Fibroblast of the aortic adventitia (primary cell): ENCODE measurements at regions not wholly inside any gene's neighbourhood (a gene's known extent, or its start where the extent isn't known, plus 50 kb on each side); places are given as distances from the start of the nearest gene placed in this dataset.

Experiments
- DNase-seq: peaks from one replicate; pipeline ENCODE4 v3.0.0-alpha.2; 2010; ENCODE audit warnings: low read depth
- H3K4me3 ChIP-seq: 2 replicates; pipeline ENCODE4 v1.5.1; 2011; ENCODE audit warnings: low read depth, mild to moderate bottlenecking, control low read depth, low read length, moderate library complexity
- TF ChIP-seq, protein P1 (sequence below): IDR thresholded peaks from 2 replicates; pipeline ENCODE4 v1.5.1; 2011; ENCODE audit warnings: mild to moderate bottlenecking, low read length, control low read depth, inconsistent platforms; ENCODE audit not compliant: insufficient read depth

DNA sequence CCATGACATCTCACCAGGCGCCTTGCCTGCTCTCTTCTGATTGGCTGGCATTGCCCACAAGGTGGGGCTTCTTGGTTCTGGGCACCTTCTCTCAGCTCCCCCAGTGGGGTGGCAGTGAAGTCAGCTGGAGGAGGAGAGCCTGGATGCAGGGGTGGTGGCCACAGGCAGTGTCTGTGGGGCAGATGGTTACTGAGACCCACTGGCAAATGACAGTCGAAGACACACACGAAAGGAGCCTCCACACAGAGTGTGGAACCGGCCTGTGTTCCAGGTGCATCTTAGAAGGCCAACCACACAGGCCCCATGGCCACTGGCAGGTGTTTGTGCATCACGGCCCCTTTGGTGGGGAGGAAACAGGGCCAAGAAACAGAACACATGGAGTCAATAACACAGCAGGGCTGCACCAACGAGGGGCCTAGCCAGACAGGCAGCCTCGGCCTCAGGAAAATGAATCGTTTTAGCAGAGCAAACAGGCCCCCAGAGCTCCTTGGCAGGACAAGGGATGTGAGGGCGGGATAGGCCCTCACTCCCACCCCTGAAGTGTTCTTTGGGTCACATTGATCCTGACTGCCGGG lies 683.4 kb downstream of the TBC1D22A start:
- TF ChIP-seq, protein P1, sequence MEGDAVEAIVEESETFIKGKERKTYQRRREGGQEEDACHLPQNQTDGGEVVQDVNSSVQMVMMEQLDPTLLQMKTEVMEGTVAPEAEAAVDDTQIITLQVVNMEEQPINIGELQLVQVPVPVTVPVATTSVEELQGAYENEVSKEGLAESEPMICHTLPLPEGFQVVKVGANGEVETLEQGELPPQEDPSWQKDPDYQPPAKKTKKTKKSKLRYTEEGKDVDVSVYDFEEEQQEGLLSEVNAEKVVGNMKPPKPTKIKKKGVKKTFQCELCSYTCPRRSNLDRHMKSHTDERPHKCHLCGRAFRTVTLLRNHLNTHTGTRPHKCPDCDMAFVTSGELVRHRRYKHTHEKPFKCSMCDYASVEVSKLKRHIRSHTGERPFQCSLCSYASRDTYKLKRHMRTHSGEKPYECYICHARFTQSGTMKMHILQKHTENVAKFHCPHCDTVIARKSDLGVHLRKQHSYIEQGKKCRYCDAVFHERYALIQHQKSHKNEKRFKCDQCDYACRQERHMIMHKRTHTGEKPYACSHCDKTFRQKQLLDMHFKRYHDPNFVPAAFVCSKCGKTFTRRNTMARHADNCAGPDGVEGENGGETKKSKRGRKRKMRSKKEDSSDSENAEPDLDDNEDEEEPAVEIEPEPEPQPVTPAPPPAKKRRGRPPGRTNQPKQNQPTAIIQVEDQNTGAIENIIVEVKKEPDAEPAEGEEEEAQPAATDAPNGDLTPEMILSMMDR, result no peak
- DNase-seq, result no peak
- H3K4me3 ChIP-seq, result no peak overlapping the region

DNA sequence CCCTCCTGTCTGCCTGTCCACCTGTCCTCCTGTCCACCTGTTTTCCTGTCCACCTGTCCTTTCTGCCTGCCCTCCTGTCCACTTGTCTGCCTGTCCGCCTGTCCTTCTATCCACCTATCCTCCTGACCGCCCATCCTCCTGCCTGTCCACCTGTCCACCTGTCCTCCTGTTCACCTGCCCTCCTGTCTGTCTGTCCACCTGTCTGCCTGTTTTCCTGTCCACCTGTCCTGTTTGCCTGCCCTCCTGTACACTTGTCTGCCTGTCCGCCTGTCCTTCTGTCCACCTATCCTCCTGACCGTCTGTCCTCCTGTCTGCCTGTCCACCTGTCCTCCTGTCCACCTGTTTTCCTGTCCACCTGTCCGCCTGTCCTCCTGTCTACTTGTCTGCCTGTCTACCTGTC lies 682.8 kb downstream of the TBC1D22A start:
- TF ChIP-seq, protein P1, result no peak
- no peak overlapping the region for H3K4me3 ChIP-seq
- no peak for DNase-seq

DNA sequence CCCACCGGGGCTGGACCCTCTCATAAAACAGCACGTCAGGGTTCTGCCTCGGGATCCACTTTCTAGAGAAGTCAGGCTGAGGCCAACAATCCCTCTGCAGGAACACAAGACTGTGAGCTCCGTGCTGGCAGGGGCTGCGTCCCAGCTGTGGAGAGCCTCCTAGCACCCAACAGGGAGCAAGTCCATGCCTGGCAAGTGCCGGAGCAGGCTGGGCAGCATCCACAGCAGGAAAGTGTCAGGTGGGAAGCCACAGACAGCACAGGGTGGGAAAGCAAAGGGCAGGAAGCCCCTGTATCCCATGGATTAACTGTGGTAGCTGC lies 682.3 kb downstream of the TBC1D22A start:
- TF ChIP-seq, protein P1, result no peak
- H3K4me3 ChIP-seq, result no peak overlapping the region
- no peak for DNase-seq

DNA sequence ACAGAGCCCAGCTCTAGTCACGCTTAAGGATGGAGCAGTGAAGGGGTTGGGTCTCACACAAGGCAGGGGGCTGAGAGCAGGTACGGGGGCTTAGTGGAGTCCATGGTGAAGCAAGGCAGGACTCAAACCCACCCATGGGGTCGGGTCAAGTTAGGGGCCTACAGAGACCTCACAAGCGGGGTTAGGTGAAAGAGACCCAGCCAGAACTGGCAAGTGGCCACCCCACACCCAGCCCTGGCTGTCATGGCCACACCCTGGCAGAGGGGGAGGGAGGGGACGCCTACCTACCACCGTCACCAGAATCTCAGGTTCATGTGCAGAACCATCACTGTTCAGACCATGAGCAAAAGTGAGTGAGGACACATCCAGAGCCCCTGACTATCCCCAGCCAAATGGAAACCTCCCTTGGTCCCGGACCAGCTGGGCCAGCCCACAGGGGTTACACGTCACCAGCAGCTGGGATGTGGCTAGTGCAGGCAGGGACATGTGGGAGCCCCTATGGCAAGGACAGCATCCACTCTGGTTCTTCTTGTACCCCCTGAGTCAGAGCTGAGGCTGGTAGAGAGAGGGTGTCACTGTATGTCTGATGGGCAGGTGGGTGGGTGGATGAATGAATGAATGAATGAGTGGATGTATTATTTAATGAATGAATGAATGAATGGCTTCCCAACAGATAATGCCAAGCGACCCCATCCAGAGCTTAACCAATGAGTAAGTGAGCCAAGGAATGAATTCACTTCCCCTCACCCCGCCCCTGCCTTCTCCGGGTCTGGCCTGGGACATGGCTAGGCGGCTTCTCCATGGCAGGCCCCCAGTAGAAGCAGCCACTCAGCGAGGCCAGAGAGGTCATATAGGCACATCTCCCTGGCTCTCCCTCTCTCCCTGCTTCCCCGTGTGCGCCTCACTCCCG lies 681.6 kb downstream of the TBC1D22A start:
- DNase-seq, result no peak
- TF ChIP-seq, protein P1, result no peak
- no peak overlapping the region for H3K4me3 ChIP-seq

DNA sequence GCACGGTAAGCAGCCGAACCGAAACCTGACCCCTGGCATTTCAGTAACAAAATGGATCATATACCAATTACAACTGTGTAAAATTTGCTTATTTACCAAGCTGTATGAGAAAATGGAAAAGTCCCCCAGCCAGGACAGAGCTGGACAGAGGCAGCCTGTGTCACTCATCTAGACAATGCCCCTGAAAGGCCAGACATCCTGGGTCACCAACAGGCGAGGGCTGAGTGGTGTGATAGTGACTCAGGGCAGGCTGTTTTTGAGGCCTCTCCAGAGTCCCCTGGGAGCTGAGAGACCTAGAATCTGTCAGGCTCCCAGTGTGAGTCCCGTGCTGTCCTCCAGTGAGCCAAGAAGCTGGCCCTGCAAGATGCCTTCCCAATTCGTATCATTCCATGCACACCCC lies 680.4 kb downstream of the TBC1D22A start:
- no peak for DNase-seq
- H3K4me3 ChIP-seq, result no peak overlapping the region
- TF ChIP-seq, protein P1, result no peak

DNA sequence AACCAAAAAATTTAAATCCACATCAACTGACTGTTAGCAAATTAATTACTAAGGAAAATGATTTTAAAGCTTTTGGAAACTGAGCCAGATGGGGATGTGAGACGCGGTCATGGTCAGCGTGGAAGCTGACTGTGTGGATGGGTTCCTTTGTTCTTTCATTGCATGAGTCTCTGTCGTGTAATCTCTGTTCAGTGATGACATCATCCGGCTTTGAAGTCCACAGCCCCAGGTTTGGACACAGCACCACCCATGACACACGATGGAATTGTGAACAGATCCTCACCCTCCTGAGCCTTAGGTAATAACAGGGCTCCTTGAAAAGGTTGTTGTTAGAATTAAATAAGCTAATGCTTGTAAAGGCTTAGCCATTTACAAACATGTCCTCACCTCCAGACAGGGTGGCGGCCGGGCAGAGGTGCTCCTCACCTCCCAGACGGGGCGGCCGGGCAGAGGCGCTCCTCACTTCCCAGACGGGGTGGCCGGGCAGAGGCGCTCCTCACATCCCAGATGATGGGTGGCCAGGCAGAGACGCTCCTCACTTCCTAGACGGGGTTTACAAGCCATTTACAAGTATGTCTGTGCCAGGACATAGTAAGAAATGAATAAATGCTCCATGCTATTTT lies 677.3 kb downstream of the TBC1D22A start:
- DNase-seq, result no peak
- no peak overlapping the region for H3K4me3 ChIP-seq
- TF ChIP-seq, protein P1, result no peak
